HG03139 (cell line): ENCODE measurements at regions not wholly inside any gene's neighbourhood (a gene's known extent, or its start where the extent isn't known, plus 50 kb on each side); places are given as distances from the start of the nearest gene placed in this dataset.

Source experiments
- ATAC-seq: cut with Tn5 transposase; IDR thresholded peaks from one replicate; pipeline ENCODE4 v1.9.1; 2021; ENCODE audit not compliant: unreplicated experiment

GRCh38 chr20:11843289-11843688 is 74.4 kb upstream of the BTBD3 start:
- ATAC-seq, result no peak

DNA sequence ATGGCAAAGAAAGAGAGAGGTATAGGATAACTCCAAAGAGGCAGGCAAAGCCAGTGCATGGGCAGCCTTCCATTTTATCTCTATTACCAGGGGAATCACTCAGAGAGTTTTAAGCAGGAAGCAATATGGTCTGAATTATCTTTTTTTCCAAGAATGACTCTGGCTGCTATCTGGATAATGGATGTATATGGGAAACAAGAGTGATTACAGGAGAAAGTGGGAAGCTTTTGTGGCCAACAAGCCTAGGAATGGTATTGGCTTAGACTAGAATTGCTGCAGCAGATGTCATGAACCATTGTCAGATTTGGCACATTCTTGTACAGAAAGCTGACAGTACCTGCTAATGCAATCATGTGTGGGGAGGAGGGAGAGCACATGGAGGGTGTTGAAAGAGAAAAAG is 73.0 kb upstream of the BTBD3 start:
- ATAC-seq, result no peak

GRCh38 chr20:11845340-11845739 is 72.4 kb upstream of the BTBD3 start:
- no peak for ATAC-seq

DNA sequence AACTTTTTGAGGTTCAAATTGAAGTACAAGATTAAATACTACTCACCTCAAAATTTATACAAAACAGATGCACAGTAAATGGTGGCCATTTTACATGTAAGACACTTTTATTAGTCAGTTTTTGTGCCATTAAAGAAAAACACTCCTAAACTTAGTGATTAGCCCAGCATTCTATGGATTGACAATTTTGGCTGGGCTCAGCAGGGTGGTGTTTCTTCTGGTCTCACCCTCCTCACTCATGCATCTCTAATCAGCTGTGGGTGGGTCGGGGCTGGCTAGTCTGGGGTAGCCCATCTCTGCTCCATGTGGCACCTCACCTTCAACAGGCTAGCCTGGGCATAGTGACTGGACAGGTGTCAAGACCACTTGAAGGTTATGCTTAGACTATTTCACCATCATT is 71.6 kb upstream of the BTBD3 start:
- no peak for ATAC-seq

DNA sequence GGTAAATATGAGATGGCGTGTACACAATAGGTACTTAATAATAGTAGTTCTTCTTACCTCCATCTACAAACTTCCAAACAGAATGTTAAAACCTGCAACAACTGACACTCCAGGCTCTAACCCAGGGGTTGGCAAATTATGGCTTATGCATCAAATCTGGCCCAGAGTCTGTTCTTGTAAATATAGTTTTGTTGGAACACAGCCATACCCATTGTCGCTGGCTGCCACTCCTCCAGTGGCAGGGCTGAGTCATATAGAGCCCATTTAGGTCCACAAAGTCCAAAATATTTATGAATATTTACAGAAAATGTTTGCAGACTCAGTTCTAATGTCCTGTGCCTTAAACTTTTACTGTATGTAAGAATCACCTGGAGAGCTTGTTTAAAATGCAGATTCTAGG is 69.9 kb upstream of the BTBD3 start:
- ATAC-seq, result no peak

GRCh38 chr20:11849270-11849915 is 68.3 kb upstream of the BTBD3 start:
- ATAC-seq, result no peak

GRCh38 chr20:11849976-11850670 is 67.6 kb upstream of the BTBD3 start:
- ATAC-seq, result no peak

DNA sequence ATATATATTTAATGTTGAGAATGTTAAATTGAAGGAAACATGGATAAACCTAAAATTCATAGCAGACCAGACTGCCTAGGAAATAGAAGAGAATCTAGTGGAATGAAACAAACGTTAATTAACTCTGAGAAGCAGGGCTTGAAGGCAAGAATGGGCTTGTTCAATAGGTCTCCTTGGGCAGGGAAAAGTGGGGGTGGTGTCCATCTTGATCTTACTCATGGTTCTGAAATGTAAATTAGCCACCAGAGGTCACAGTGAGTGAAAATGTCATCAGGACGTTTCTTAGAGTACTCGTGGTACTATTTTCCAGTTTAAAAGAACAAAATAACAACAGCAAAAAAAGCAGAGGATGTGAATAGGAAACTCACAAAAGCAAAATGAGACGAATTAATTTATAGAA is 66.8 kb upstream of the BTBD3 start:
- no peak for ATAC-seq

- no peak for ATAC-seq
Measured at GRCh38 chr20:11851646-11852045, 66.0 kb upstream of the BTBD3 start.

DNA sequence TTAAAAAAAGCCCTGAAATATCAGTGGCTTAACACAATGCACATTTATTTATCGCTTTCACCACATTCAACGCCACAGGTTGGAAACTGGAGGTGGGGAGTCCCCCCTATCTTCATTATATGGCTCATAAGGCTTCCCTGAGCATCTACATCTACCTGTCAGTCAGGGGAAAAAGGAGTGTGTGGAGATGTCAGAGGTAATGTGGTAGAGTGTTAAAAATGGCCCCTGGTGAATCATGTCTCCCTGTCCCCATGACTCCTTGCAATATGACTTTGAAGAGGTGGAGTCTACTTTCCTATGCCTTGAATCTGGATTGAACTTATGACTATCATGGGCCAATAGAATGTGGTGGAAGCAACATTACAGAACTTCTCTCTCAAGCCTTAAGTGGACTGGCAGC is 65.5 kb upstream of the BTBD3 start:
- ATAC-seq, result no peak

DNA sequence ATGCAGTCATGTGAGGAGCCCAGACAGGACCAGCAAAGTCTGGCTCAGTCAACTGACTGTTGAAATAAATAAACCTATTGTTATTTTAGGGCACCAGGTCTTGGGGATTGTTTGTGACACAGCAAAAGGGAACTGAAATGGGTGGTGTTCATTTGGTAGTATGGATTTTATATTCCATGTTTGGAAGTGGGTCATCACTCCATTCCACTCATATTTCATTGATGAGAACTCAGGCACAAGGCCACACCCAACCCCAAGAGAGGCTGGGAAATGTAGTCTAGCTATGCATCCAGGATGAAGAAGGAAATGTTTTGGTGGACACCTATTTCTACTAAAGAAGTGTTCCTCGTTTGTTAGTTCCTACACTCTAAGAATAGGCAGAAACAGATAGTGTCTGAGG is 64.9 kb upstream of the BTBD3 start:
- no peak for ATAC-seq

DNA sequence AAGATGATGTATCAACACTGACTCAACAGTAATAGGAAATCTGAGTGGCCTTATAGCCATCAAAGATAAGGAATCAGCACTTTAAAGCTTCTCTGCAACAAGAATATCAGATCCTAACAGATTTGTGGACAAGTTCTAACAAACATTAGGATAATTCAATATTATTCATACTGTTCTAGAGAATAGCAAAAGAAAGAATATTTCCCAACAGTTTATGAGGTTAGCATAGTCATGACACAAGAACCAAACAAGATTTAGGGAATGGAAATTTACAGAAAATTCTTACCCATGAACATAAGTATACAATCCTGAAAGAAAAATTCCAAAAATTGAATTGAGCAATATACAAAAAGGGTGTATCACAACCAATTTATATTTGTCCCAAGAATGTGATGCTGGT is 64.3 kb upstream of the BTBD3 start:
- no peak for ATAC-seq

DNA sequence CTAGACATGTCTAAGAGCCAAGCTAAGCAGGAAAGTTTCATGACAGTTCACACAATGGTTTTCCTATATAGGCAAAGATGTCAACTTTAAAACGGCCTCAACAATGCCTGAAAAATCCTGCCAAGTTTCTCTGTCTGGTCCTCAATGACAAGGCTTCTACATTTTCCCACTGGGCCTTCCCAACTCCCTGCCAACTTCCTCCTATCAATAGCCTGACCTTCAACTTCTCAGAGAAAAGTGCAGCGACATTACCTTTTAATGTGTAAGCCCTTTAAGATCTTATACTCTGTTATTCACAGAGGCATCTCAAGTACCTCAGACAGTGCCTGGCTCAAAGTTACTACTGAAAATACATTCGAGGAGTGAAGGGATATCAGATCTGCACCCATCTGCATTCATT is 56.2 kb upstream of the BTBD3 start:
- ATAC-seq, result no peak

DNA sequence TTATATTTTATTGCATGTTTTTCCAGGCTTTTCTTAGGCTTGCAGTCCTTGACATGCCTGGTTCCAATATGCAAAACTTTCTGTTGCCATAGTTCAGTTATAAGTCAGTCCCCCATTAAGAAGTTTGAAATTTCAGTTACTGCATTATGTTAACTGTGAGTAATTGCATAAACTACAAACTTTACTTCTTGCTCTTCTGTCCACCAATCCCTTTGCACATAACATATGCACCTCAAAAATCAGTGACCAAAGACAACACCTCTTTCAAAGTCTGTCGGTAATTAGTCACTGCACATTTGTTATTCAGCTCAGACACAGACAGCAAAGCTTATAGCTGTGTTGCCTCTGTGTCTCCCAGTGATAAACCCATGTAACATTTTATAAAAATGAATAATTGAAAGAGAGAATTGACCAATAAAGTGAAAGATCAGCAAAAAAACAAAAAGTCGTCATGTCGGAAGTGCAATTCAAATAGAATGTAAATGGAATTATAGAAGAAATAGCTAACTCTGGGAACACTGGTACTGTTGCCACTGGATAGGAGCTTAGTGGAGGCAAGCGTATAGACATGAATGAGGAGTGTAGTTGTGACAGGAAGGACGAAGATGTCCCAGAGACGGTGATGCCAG is 50.3 kb upstream of the BTBD3 start:
- no peak for ATAC-seq
